Skeletal muscle tissue (tissue), 3 donors: ENCODE measurements at regions not wholly inside any gene's neighbourhood (a gene's known extent, or its start where the extent isn't known, plus 50 kb on each side); places are given as distances from the start of the nearest gene placed in this dataset.

ENCODE experiments used
- H3K27ac ChIP-seq: one replicate; pipeline ENCODE4 v1.7.0; 2013; ENCODE audit warnings: mild to moderate bottlenecking, low read depth, low read length, inconsistent platforms
- H3K27me3 ChIP-seq, 3 donors: one replicate each; pipeline ENCODE4 v1.7.0; 2013; ENCODE audit warnings: low read length in 3 of 3; ENCODE audit not compliant: control insufficient read depth in 3 of 3, insufficient read depth in 3 of 3
- H3K36me3 ChIP-seq, 3 donors: one replicate each; pipeline ENCODE4 v1.7.0; 2013; ENCODE audit warnings: low read length in 3 of 3; ENCODE audit not compliant: control insufficient read depth in 3 of 3, insufficient read depth in 3 of 3
- H3K4me1 ChIP-seq, 3 donors: one replicate each; pipeline ENCODE4 v1.7.0; 2013; ENCODE audit warnings: low read length in 3 of 3, mild to moderate bottlenecking in 3 of 3; ENCODE audit not compliant: control insufficient read depth in 3 of 3, insufficient read depth in 3 of 3
- H3K4me3 ChIP-seq, 3 donors: one replicate each; pipeline ENCODE4 v1.7.0; 2013; ENCODE audit warnings: low read length in 3 of 3
- H3K9ac ChIP-seq, 3 donors: one replicate each; pipeline ENCODE4 v1.7.0; 2013; ENCODE audit warnings: low read length in 3 of 3, mild to moderate bottlenecking in 3 of 3, moderate library complexity in 2 of 3, low read depth in 1 of 3
- H3K9me3 ChIP-seq, 3 donors: one replicate each; pipeline ENCODE4 v1.7.0; 2013; ENCODE audit warnings: low read length in 3 of 3; ENCODE audit not compliant: control insufficient read depth in 3 of 3
- donor health status: Osteomylitis.

- no peak overlapping the region for H3K27ac ChIP-seq
- peaks cover 2 to 6% (median 4%) of the 10 kb centered on the region in 3 donors for H3K4me1 ChIP-seq
- H3K9ac ChIP-seq = no peak overlapping the region
- no peak overlapping the region for H3K4me3 ChIP-seq
- H3K27me3 ChIP-seq = peaks cover 23 to 40% (median 33%) of the 10 kb centered on the region in 3 donors
- H3K9me3 ChIP-seq = no peaks in the 10 kb centered on the region
- H3K36me3 ChIP-seq = no peaks in the 10 kb centered on the region
These were observed 55.1 kb downstream of the TMEM174 start for GRCh38 chr5:73228052-73228451.
